SK-N-SH (cell line): ENCODE measurements at regions not wholly inside any gene's neighbourhood (a gene's known extent, or its start where the extent isn't known, plus 50 kb on each side); places are given as distances from the start of the nearest gene placed in this dataset.

Experiments
- CTCF ChIA-PET: fragments of 300-600, 350-600 bp; formaldehyde crosslinking; extraction: SDS; loops from one replicate; lab custom pipeline; 2021; lab: Yijun Ruan, JAX
- POLR2A ChIA-PET: fragments of 350-600 bp; sonication (Branson Sonifier 250); formaldehyde crosslinking; extraction: SDS; loops from one replicate; lab custom pipeline; 2020; ENCODE audit warnings: antibody characterized with exemption, inconsistent platforms; lab: Yijun Ruan, JAX
- DNase-seq: peaks from one replicate; pipeline ENCODE4 v3.0.0; 2012
- H2AFZ ChIP-seq: fragments of 200-600 bp; sonication (generic); 2 replicates; pipeline ENCODE4 v1.8.1; 2016; ENCODE audit warnings: antibody characterized with exemption, mild to moderate bottlenecking, low read depth
- H3F3A ChIP-seq: fragments of 200-600 bp; sonication (generic); replicated peaks from 2 replicates; pipeline ENCODE3; 2016; ENCODE audit warnings: antibody characterized with exemption, mild to moderate bottlenecking; ENCODE audit not compliant: insufficient read depth
- H3K27ac ChIP-seq, 2 experiments: fragments of 200-500 bp in 1 of 2; fragments of 200-600 bp in 1 of 2; sonication (Bioruptor generic) in 1 of 2; sonication (generic), shearing (Covaris generic) in 1 of 2; 2 replicates each; pipeline versions ENCODE4 v1.5.1 to v1.6.1; 2014 to 2016; ENCODE audit warnings: low read depth in 2 of 2, inconsistent platforms in 1 of 2, low read length in 1 of 2, mild to moderate bottlenecking in 1 of 2, mixed read lengths in 1 of 2
- H3K27me3 ChIP-seq: fragments of 200-600 bp; sonication (generic), shearing (Covaris generic); 2 replicates; pipeline ENCODE4 v1.6.1; 2016; ENCODE audit warnings: mixed run types; ENCODE audit not compliant: insufficient read depth
- H3K36me3 ChIP-seq, 2 experiments: fragments of 200-500 bp in 1 of 2; fragments of 200-600 bp in 1 of 2; sonication (Bioruptor generic) in 1 of 2; sonication (generic) in 1 of 2; replicated peaks in 1 of 2; 2 replicates each; pipeline versions ENCODE3 to v1.5.1; 2014 to 2016; ENCODE audit warnings: low read length in 1 of 2, mild to moderate bottlenecking in 1 of 2; ENCODE audit not compliant: insufficient read depth in 2 of 2, control insufficient read depth in 1 of 2
- H3K4me1 ChIP-seq, 2 experiments: fragments of 200-500 bp in 1 of 2; fragments of 200-600 bp in 1 of 2; sonication (Bioruptor generic) in 1 of 2; sonication (generic), shearing (Covaris generic) in 1 of 2; 2 replicates each; pipeline versions ENCODE4 v1.5.1 to v1.6.1; 2014 to 2016; ENCODE audit warnings: low read depth in 1 of 2, low read length in 1 of 2, mixed run types in 1 of 2; ENCODE audit not compliant: insufficient read depth in 2 of 2, control insufficient read depth in 1 of 2
- H3K4me2 ChIP-seq: fragments of 200-600 bp; sonication (generic), shearing (Covaris generic); 2 replicates; pipeline ENCODE4 v1.6.1; 2017; ENCODE audit warnings: mixed run types
- H3K4me3 ChIP-seq, 2 experiments: fragments of 200-500 bp in 1 of 2; fragments of 200-600 bp in 1 of 2; sonication (Bioruptor generic) in 1 of 2; sonication (generic), shearing (Covaris generic) in 1 of 2; 2 replicates each; pipeline versions ENCODE4 v1.5.1 to v1.8.1; 2014 to 2016; ENCODE audit warnings: low read depth in 2 of 2, inconsistent platforms in 1 of 2, low read length in 1 of 2, mild to moderate bottlenecking in 1 of 2, mixed read lengths in 1 of 2, moderate library complexity in 1 of 2
- H3K79me2 ChIP-seq: fragments of 200-600 bp; sonication (generic); 2 replicates; pipeline ENCODE4 v1.8.1; 2017; ENCODE audit warnings: mild to moderate bottlenecking; ENCODE audit not compliant: insufficient read depth
- H3K9ac ChIP-seq: fragments of 200-600 bp; sonication (generic); 2 replicates; pipeline ENCODE4 v1.6.1; 2017; ENCODE audit warnings: mixed run types
- H3K9me2 ChIP-seq: fragments of 200-600 bp; sonication (generic); 2 replicates; pipeline ENCODE4 v1.6.1; 2017; ENCODE audit warnings: mixed run types
- H3K9me3 ChIP-seq: fragments of 200-600 bp; sonication (generic); 2 replicates; pipeline ENCODE4 v1.6.1; 2017; ENCODE audit warnings: mixed run types, mild to moderate bottlenecking, moderate library complexity
- H4K20me1 ChIP-seq: fragments of 200-600 bp; sonication (generic); 2 replicates; pipeline ENCODE4 v1.6.1; 2017; ENCODE audit warnings: mild to moderate bottlenecking, mixed run types; ENCODE audit not compliant: insufficient read depth
- ELF1 ChIP-seq: IDR thresholded peaks from 2 replicates; pipeline ENCODE4 v1.4.0; 2012
- FOSL2 ChIP-seq: IDR thresholded peaks from 2 replicates; pipeline ENCODE4 v1.4.0; 2012; ENCODE audit warnings: low read depth, mild to moderate bottlenecking, moderate library complexity, borderline replicate concordance
- GABPA ChIP-seq: IDR thresholded peaks from 2 replicates; pipeline ENCODE4 v1.4.0; 2012; ENCODE audit warnings: low read depth, mild to moderate bottlenecking
- NRF1 ChIP-seq: IDR thresholded peaks from 2 replicates; pipeline ENCODE4 v1.6.1; 2012; ENCODE audit warnings: low read depth, mild to moderate bottlenecking, low read length
- RAD21 ChIP-seq: IDR thresholded peaks from 2 replicates; pipeline ENCODE4 v1.6.1; 2012; ENCODE audit warnings: mild to moderate bottlenecking, low read length
- RCOR1 ChIP-seq: fragments of 150-350 bp; IDR thresholded peaks from 2 replicates; pipeline ENCODE4 v1.6.1; 2017; ENCODE audit warnings: antibody characterized with exemption, low read length
- RFX5 ChIP-seq: IDR thresholded peaks from 2 replicates; pipeline ENCODE4 v1.6.1; 2012; ENCODE audit warnings: mild to moderate bottlenecking, improper control_type of control experiment, low read length
- RXRA ChIP-seq: IDR thresholded peaks from 2 replicates; pipeline ENCODE4 v1.4.0; 2012; ENCODE audit warnings: low read depth, mild to moderate bottlenecking, borderline replicate concordance
- SIN3A ChIP-seq: IDR thresholded peaks from 2 replicates; pipeline ENCODE4 v1.6.1; 2012; ENCODE audit warnings: low read depth, mild to moderate bottlenecking, low read length, moderate library complexity, borderline replicate concordance
- SMC3 ChIP-seq: IDR thresholded peaks from 2 replicates; pipeline ENCODE4 v1.6.1; 2012; ENCODE audit warnings: low read depth, low read length, improper control_type of control experiment
- WGBS: methylation state at CpG from one replicate; pipeline ENCODE4 v1.1.6; 2017; ENCODE audit warnings: low lambda C conversion rate; 5-methylcytosine and 5-hydroxymethylcytosine counted together
- TF ChIP-seq, protein P1 (sequence below): fragments of 150-350 bp; IDR thresholded peaks from 2 replicates; pipeline ENCODE4 v1.6.1; 2017; ENCODE audit warnings: antibody characterized with exemption, low read length, low read depth, borderline replicate concordance
- TF ChIP-seq, protein P2 (sequence below): IDR thresholded peaks from 2 replicates; pipeline ENCODE4 v1.6.1; 2012; ENCODE audit warnings: mild to moderate bottlenecking, low read depth, low read length, moderate library complexity
- TF ChIP-seq, protein P3 (sequence below): fragments of 200-600 bp; sonication (generic); IDR thresholded peaks from 2 replicates; pipeline ENCODE4 v1.6.1; 2017; ENCODE audit warnings: antibody characterized with exemption, mild to moderate bottlenecking, moderate library complexity
- TF ChIP-seq, protein P4 (sequence below): IDR thresholded peaks from 2 replicates; pipeline ENCODE4 v1.4.0; 2012; ENCODE audit warnings: low read depth

DNA sequence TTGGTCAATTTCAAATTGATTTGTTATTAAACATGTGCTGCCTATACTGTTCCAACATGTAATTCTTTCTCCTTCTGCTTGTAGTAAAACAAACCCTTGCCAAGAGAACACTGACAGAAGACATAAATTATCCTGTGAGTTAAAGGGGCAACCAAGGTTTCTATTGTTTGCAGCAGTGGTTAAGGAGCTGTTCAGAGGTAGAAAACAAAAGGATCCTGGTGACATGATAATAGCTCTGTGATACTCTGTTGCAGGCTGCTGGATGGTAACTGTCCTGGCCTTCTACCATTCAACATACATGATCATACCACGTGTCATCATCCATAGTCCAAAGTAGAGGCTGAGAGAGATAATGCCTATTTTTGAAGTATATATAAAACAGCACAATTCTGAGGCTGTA, 75.8 kb upstream of the F9 start:
- Histone ChIP-seq H3K9ac (no peak overlapping the region), H3K9me2 (no peaks in the 10 kb centered on the region), H3K27ac (no peak overlapping the region), H2AFZ (no peak overlapping the region), H3K4me1 (no peaks in the 10 kb centered on the region), H3K79me2 (no peaks in the 10 kb centered on the region), H4K20me1 (no peaks in the 10 kb centered on the region), H3K4me3 (no peak overlapping the region), H3K27me3 (no peaks in the 10 kb centered on the region), H3K4me2 (no peak overlapping the region)
- 0% methylated on average over 1 of the region's 1 CpG for WGBS
- DNase-seq: no peak
- CTCF ChIA-PET: no interaction called here
- TF ChIP-seq GABPA (no peak), RCOR1 (no peak)
- TF ChIP-seq, protein P1, sequence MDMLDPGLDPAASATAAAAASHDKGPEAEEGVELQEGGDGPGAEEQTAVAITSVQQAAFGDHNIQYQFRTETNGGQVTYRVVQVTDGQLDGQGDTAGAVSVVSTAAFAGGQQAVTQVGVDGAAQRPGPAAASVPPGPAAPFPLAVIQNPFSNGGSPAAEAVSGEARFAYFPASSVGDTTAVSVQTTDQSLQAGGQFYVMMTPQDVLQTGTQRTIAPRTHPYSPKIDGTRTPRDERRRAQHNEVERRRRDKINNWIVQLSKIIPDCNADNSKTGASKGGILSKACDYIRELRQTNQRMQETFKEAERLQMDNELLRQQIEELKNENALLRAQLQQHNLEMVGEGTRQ: no peak
- TF ChIP-seq, all 33 proteins: peak for 0
- H3F3A ChIP-seq: no peaks in the 10 kb centered on the region
- H3K9me3 ChIP-seq: no peaks in the 10 kb centered on the region
- H3K36me3 ChIP-seq: no peaks in the 10 kb centered on the region
- POLR2A ChIA-PET: no interaction called here

DNA sequence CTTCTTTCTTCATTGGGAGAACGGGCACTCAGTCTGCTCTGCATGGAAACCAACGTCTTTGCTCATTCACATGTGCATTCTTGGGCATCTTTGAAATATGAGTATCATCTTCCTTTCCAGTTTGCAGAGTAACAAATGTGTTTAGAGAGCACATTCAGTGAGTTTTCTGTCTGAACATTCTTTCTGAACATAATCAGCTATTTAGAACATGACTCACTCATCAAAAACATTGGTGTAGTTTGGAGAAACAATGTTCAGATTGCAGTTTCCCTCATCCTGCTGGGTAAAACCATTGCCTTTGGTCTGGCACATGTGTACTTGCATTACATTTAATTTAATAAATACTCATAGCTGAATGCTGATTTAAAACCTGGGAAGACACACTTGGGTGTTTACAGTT, 81.5 kb upstream of the F9 start:
- H4K20me1 ChIP-seq: no peaks in the 10 kb centered on the region
- H3K9ac ChIP-seq: no peak overlapping the region
- no peaks in the 10 kb centered on the region for H3K79me2 ChIP-seq
- H3K27ac ChIP-seq: no peak overlapping the region
- no peak overlapping the region for H3K4me2 ChIP-seq
- H3K4me1 ChIP-seq: no peaks in the 10 kb centered on the region
- no peak overlapping the region for H2AFZ ChIP-seq
- ChIA-PET POLR2A (no interaction called here), CTCF (no interaction called here)
- no peak overlapping the region for H3K4me3 ChIP-seq
- no peaks in the 10 kb centered on the region for H3K27me3 ChIP-seq
- no peaks in the 10 kb centered on the region for H3F3A ChIP-seq
- no peak for DNase-seq
- no peaks in the 10 kb centered on the region; the same call in 1 of the 2 replicates for H3K9me2 ChIP-seq
- WGBS: 0% methylated on average over 2 of the region's 2 CpGs
- TF ChIP-seq RFX5 (no peak), ELF1 (no peak), FOSL2 (no peak), NRF1 (no peak), SMC3 (no peak), RXRA (no peak), SIN3A (no peak), GABPA (no peak), RAD21 (no peak)
- TF ChIP-seq, protein P2, sequence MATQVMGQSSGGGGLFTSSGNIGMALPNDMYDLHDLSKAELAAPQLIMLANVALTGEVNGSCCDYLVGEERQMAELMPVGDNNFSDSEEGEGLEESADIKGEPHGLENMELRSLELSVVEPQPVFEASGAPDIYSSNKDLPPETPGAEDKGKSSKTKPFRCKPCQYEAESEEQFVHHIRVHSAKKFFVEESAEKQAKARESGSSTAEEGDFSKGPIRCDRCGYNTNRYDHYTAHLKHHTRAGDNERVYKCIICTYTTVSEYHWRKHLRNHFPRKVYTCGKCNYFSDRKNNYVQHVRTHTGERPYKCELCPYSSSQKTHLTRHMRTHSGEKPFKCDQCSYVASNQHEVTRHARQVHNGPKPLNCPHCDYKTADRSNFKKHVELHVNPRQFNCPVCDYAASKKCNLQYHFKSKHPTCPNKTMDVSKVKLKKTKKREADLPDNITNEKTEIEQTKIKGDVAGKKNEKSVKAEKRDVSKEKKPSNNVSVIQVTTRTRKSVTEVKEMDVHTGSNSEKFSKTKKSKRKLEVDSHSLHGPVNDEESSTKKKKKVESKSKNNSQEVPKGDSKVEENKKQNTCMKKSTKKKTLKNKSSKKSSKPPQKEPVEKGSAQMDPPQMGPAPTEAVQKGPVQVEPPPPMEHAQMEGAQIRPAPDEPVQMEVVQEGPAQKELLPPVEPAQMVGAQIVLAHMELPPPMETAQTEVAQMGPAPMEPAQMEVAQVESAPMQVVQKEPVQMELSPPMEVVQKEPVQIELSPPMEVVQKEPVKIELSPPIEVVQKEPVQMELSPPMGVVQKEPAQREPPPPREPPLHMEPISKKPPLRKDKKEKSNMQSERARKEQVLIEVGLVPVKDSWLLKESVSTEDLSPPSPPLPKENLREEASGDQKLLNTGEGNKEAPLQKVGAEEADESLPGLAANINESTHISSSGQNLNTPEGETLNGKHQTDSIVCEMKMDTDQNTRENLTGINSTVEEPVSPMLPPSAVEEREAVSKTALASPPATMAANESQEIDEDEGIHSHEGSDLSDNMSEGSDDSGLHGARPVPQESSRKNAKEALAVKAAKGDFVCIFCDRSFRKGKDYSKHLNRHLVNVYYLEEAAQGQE: no peak
- TF ChIP-seq, protein P3, sequence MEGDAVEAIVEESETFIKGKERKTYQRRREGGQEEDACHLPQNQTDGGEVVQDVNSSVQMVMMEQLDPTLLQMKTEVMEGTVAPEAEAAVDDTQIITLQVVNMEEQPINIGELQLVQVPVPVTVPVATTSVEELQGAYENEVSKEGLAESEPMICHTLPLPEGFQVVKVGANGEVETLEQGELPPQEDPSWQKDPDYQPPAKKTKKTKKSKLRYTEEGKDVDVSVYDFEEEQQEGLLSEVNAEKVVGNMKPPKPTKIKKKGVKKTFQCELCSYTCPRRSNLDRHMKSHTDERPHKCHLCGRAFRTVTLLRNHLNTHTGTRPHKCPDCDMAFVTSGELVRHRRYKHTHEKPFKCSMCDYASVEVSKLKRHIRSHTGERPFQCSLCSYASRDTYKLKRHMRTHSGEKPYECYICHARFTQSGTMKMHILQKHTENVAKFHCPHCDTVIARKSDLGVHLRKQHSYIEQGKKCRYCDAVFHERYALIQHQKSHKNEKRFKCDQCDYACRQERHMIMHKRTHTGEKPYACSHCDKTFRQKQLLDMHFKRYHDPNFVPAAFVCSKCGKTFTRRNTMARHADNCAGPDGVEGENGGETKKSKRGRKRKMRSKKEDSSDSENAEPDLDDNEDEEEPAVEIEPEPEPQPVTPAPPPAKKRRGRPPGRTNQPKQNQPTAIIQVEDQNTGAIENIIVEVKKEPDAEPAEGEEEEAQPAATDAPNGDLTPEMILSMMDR: no peak
- TF ChIP-seq, protein P4, sequence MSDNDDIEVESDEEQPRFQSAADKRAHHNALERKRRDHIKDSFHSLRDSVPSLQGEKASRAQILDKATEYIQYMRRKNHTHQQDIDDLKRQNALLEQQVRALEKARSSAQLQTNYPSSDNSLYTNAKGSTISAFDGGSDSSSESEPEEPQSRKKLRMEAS: no peak
- no peaks in the 10 kb centered on the region for H3K36me3 ChIP-seq
- H3K9me3 ChIP-seq: no peaks in the 10 kb centered on the region
